ENCODE measurements at regions not wholly inside any gene's neighbourhood (a gene's known extent, or its start where the extent isn't known, plus 50 kb on each side); places are given as distances from the start of the nearest gene placed in this dataset.

DNA sequence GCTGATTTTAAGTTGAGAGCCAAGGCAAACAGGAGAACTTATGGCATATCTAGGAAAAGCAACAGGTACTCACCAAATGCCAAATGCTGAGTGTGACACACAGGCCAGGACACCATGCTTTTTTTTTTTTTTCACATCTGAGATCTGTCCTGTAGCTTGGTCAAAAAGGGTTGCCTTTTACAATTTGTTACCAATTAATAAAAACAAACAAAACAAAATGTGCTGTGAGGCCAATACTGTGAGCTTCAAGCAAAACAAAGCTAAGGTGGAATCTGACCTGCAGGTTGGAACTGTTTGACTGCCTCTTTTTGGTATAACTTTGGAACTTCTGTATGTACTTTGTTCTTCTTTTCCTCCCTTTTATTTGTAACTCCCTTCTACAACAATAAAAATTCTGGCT, 548.5 kb upstream of the IGFBP7 start:
- TF ChIP-seq, protein P1, sequence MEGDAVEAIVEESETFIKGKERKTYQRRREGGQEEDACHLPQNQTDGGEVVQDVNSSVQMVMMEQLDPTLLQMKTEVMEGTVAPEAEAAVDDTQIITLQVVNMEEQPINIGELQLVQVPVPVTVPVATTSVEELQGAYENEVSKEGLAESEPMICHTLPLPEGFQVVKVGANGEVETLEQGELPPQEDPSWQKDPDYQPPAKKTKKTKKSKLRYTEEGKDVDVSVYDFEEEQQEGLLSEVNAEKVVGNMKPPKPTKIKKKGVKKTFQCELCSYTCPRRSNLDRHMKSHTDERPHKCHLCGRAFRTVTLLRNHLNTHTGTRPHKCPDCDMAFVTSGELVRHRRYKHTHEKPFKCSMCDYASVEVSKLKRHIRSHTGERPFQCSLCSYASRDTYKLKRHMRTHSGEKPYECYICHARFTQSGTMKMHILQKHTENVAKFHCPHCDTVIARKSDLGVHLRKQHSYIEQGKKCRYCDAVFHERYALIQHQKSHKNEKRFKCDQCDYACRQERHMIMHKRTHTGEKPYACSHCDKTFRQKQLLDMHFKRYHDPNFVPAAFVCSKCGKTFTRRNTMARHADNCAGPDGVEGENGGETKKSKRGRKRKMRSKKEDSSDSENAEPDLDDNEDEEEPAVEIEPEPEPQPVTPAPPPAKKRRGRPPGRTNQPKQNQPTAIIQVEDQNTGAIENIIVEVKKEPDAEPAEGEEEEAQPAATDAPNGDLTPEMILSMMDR (IDR thresholded peaks at IDR 0.05), result no peak
- TF ChIP-seq POLR2A (IDR thresholded peaks at IDR 0.05), result no peak

Data from heart left ventricle (tissue), 13 donors.